Left forelimb (tissue), 1 donor: ENCODE measurements at regions not wholly inside any gene's neighbourhood (a gene's known extent, or its start where the extent isn't known, plus 50 kb on each side); places are given as distances from the start of the nearest gene placed in this dataset.
A peak's percentile ranks its signal among the peaks of the same experiment; 100 is the strongest.
"Not testable (repeated sequence)": the region's sequence is repeated elsewhere in the genome, so short reads cannot be mapped to it uniquely, and the experiment has no call there.

Experiments used
- DNase-seq: peaks from one replicate; pipeline ENCODE4 v3.0.0-alpha.2; 2018; ENCODE audit warnings: low spot score

GRCh38 chr11:79499929-79500328 is 59.1 kb upstream of the TENM4 start:
- DNase-seq = not testable (repeated sequence)

- DNase-seq = no peak
Observed at GRCh38 chr11:79498667-79499066, 57.8 kb upstream of the TENM4 start.

- peak; percentile 75 for DNase-seq
Observed at GRCh38 chr11:79493555-79494171, 52.8 kb upstream of the TENM4 start.

GRCh38 chr11:79492008-79492407 is 51.2 kb upstream of the TENM4 start:
- no peak for DNase-seq
